Panc1 (cell line): ENCODE measurements at regions not wholly inside any gene's neighbourhood (a gene's known extent, or its start where the extent isn't known, plus 50 kb on each side); places are given as distances from the start of the nearest gene placed in this dataset.

Experiments
- ATAC-seq: fragments of 200-7000 bp; cut with Tn5 transposase; 2 replicates; pipeline ENCODE4 v1.9.1; 2020; ENCODE audit warnings: mild to moderate bottlenecking, moderate library complexity
- BruUV-seq: library from RNA; stranded (reverse); fragments of 400-500 nt; replicated peaks from 2 replicates; lab custom pipeline; 2021; lab: Mats Ljungman, UMichigan
- CTCF ChIA-PET: fragments of 300-600 bp; sonication (Branson Sonifier 250); formaldehyde crosslinking; loops from one replicate; lab custom pipeline; 2022; ENCODE audit warnings: antibody characterized with exemption; lab: Charles Lee
- POLR2A ChIA-PET: fragments of 300-600 bp; sonication (Branson Sonifier 250); formaldehyde crosslinking; loops from one replicate; lab custom pipeline; 2022; ENCODE audit warnings: antibody characterized with exemption; lab: Charles Lee
- DNase-seq: peaks from one replicate; pipeline ENCODE4 v3.0.0-alpha.2; 2010; ENCODE audit warnings: low read depth, low spot score
- H3K27ac ChIP-seq: 2 replicates; pipeline ENCODE4 v1.5.1; 2011; ENCODE audit warnings: mild to moderate bottlenecking, low read length, inconsistent platforms
- H3K27me3 ChIP-seq: fragments of 200-500 bp; sonication (Bioruptor generic); 2 replicates; pipeline ENCODE4 v1.6.0; 2014; ENCODE audit warnings: low read length, inconsistent platforms; ENCODE audit not compliant: control insufficient read depth, insufficient read depth
- H3K36me3 ChIP-seq: fragments of 200-500 bp; sonication (Bioruptor generic); 2 replicates; pipeline ENCODE4 v1.5.1; 2014; ENCODE audit warnings: inconsistent platforms, mild to moderate bottlenecking, low read length, moderate library complexity; ENCODE audit not compliant: control insufficient read depth, insufficient read depth
- H3K4me1 ChIP-seq: 2 replicates; pipeline ENCODE4 v1.5.1; 2011; ENCODE audit warnings: inconsistent platforms, mild to moderate bottlenecking, low read length, moderate library complexity; ENCODE audit not compliant: control insufficient read depth, insufficient read depth
- H3K4me3 ChIP-seq, 2 experiments: 2 replicates each; pipeline ENCODE4 v1.5.1; 2011 to 2012; ENCODE audit warnings: low read depth in 2 of 2, low read length in 2 of 2, mild to moderate bottlenecking in 2 of 2, inconsistent platforms in 1 of 2, moderate library complexity in 1 of 2
- H3K9me3 ChIP-seq: fragments of 200-500 bp; sonication (Bioruptor generic); 2 replicates; pipeline ENCODE4 v1.5.1; 2014; ENCODE audit warnings: low read depth, mild to moderate bottlenecking, inconsistent platforms, low read length, moderate library complexity; ENCODE audit not compliant: control insufficient read depth, insufficient read depth
- POLR2AphosphoS5 ChIP-seq: IDR thresholded peaks from 2 replicates; pipeline ENCODE4 v1.6.1; 2012; ENCODE audit warnings: mild to moderate bottlenecking, low read depth, low read length, moderate library complexity
- SIN3A ChIP-seq: IDR thresholded peaks from 2 replicates; pipeline ENCODE4 v1.6.1; 2012; ENCODE audit warnings: low read depth, mild to moderate bottlenecking, low read length, moderate library complexity, borderline replicate concordance; ENCODE audit not compliant: insufficient read depth
- TCF7L2 ChIP-seq: IDR thresholded peaks from 2 replicates; pipeline ENCODE4 v1.6.1; 2011; ENCODE audit warnings: mild to moderate bottlenecking, low read depth, low read length, inconsistent platforms
- in situ Hi-C: cut with HindIII; loops from 2 replicates; pipeline ENCODE4 v1.10.0; 2016; ENCODE audit warnings: low sequenced_read_pairs, low pct_unique_long_range_greater_than_20kb
- intact Hi-C: fragments of 100-400 bp; cut with micrococcal nuclease; formaldehyde crosslinking; loops from one replicate; pipeline ENCODE4 v1.10.0; 2022; ENCODE audit not compliant: unreplicated experiment
- TF ChIP-seq, protein P1 (sequence below): fragments of 450-650 bp; IDR thresholded peaks from 2 replicates; pipeline ENCODE4 v1.5.1; 2017; ENCODE audit warnings: mild to moderate bottlenecking
- TF ChIP-seq, protein P2 (sequence below), 2 experiments: IDR thresholded peaks; 2 replicates each; pipeline ENCODE4 v1.6.1; 2011 to 2012; ENCODE audit warnings: low read depth in 2 of 2, control low read depth in 1 of 2, low read length in 1 of 2, mild to moderate bottlenecking in 1 of 2, moderate library complexity in 1 of 2; ENCODE audit not compliant: insufficient read depth in 1 of 2

DNA sequence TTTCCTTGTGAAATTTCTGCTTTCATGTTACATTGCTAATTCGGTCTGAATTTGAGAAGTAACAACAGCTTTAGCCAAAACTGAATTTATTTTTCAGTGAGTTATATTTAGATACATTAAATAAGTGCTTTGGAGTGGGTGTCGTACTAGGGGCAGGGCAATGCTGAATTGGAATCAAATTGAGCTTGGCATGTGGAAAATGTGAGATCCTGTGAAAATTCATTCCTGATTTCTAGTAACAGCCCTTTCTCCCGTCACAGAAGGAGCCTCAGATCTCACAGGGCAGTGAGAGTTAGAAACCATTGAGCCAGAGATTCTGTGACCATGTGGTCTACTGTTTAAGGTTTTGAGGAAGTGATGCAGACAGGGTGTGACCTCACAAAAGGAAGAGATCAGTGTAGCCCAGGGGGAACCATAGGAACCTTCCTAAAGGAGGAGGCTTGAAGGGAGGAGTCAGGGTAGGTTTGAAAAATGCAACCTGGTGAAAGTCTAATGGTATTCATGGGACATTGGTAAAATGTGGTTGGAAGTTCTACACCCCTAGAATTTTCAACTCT, 1136.8 kb downstream of the AACS start:
- CTCF ChIA-PET, result no interaction called here
- H3K4me3 ChIP-seq, result no peak overlapping the region
- no TSS peak for BruUV-seq

DNA sequence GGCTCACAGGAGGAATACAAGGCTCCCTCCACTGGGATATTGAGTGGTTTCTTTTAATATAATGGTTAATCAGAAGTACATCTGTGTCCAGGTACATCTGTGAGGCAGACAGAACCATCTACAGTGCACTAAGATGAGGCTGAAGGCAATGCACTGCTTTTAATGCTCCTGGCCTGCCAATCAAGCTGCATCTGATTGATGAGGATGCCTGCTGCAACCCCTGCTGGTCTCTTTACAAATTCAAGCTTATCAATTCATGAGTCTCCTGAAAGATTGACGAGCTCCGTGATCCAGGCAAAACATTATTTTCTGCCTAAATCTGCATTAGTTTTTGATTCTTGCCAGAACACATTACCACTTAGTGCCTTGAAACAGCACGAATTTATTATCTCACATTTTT, 1139.1 kb downstream of the AACS start:
- CTCF ChIA-PET, result no interaction called here
- H3K4me3 ChIP-seq, result no peak overlapping the region
- in situ Hi-C loops (no loop called here), intact Hi-C loops (no loop called here)
- H3K4me1 ChIP-seq, result no peaks in the 10 kb centered on the region
- H3K36me3 ChIP-seq, result no peaks in the 10 kb centered on the region
- no peak overlapping the region for H3K27ac ChIP-seq
- DNase-seq, result no peak
- POLR2A ChIA-PET, result no interaction called here
- no peaks in the 10 kb centered on the region for H3K27me3 ChIP-seq
- BruUV-seq, result no TSS peak
- no peaks in the 10 kb centered on the region for H3K9me3 ChIP-seq
- no peak for ATAC-seq
- TF ChIP-seq, protein P1, sequence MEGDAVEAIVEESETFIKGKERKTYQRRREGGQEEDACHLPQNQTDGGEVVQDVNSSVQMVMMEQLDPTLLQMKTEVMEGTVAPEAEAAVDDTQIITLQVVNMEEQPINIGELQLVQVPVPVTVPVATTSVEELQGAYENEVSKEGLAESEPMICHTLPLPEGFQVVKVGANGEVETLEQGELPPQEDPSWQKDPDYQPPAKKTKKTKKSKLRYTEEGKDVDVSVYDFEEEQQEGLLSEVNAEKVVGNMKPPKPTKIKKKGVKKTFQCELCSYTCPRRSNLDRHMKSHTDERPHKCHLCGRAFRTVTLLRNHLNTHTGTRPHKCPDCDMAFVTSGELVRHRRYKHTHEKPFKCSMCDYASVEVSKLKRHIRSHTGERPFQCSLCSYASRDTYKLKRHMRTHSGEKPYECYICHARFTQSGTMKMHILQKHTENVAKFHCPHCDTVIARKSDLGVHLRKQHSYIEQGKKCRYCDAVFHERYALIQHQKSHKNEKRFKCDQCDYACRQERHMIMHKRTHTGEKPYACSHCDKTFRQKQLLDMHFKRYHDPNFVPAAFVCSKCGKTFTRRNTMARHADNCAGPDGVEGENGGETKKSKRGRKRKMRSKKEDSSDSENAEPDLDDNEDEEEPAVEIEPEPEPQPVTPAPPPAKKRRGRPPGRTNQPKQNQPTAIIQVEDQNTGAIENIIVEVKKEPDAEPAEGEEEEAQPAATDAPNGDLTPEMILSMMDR, result no peak
- no peak for TF ChIP-seq SIN3A
- no peak for TF ChIP-seq POLR2AphosphoS5
- no peak for TF ChIP-seq TCF7L2
- TF ChIP-seq, protein P2, sequence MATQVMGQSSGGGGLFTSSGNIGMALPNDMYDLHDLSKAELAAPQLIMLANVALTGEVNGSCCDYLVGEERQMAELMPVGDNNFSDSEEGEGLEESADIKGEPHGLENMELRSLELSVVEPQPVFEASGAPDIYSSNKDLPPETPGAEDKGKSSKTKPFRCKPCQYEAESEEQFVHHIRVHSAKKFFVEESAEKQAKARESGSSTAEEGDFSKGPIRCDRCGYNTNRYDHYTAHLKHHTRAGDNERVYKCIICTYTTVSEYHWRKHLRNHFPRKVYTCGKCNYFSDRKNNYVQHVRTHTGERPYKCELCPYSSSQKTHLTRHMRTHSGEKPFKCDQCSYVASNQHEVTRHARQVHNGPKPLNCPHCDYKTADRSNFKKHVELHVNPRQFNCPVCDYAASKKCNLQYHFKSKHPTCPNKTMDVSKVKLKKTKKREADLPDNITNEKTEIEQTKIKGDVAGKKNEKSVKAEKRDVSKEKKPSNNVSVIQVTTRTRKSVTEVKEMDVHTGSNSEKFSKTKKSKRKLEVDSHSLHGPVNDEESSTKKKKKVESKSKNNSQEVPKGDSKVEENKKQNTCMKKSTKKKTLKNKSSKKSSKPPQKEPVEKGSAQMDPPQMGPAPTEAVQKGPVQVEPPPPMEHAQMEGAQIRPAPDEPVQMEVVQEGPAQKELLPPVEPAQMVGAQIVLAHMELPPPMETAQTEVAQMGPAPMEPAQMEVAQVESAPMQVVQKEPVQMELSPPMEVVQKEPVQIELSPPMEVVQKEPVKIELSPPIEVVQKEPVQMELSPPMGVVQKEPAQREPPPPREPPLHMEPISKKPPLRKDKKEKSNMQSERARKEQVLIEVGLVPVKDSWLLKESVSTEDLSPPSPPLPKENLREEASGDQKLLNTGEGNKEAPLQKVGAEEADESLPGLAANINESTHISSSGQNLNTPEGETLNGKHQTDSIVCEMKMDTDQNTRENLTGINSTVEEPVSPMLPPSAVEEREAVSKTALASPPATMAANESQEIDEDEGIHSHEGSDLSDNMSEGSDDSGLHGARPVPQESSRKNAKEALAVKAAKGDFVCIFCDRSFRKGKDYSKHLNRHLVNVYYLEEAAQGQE (IDR thresholded peaks at IDR 0.05; ENCODE audit: insufficient read depth in 1 of 2, low read depth in 2 of 2, low read length in 1 of 2), result no peak

More for the DNA sequence above, 1136.8 kb downstream of the AACS start:
- in situ Hi-C loops, result no loop called here
- POLR2A ChIA-PET, result no interaction called here
- ATAC-seq (no peak), DNase-seq (no peak)
- H3K27me3 ChIP-seq, result no peaks in the 10 kb centered on the region
- no peak overlapping the region for H3K27ac ChIP-seq
- H3K9me3 ChIP-seq, result no peaks in the 10 kb centered on the region
- intact Hi-C loops, result no loop called here
- H3K4me1 ChIP-seq, result no peaks in the 10 kb centered on the region
- no peaks in the 10 kb centered on the region for H3K36me3 ChIP-seq
- TF ChIP-seq, protein P1, result no peak
- no peak for TF ChIP-seq TCF7L2
